Gastroesophageal sphincter (tissue), 4 donors: ENCODE measurements at regions not wholly inside any gene's neighbourhood (a gene's known extent, or its start where the extent isn't known, plus 50 kb on each side); places are given as distances from the start of the nearest gene placed in this dataset.

ENCODE experiments used
- ATAC-seq: fragments of 150-250 bp; one replicate; pipeline ENCODE4 v1.9.1; 2016; ENCODE audit warnings: mild to moderate bottlenecking, moderate library complexity
- H3K27ac ChIP-seq, 4 donors: fragments of 200-600 bp; sonication (generic) in 3 of 4; 1 replicate in 3 of 4; 2 replicates in 1 of 4; pipeline ENCODE4 v1.5.1; 2016 to 2019
- H3K27me3 ChIP-seq: fragments of 200-600 bp; sonication (generic); one replicate; pipeline ENCODE4 v1.5.1; 2019
- H3K36me3 ChIP-seq, 2 donors: fragments of 200-600 bp; sonication (generic); one replicate each; pipeline ENCODE4 v1.5.1; 2019; ENCODE audit warnings: control low read depth in 1 of 2
- H3K4me1 ChIP-seq, 3 donors: fragments of 200-600 bp; sonication (generic); 1 replicate in 2 of 3; 2 replicates in 1 of 3; pipeline ENCODE4 v1.5.1; 2016 to 2019; ENCODE audit warnings: control low read depth in 2 of 3
- H3K4me3 ChIP-seq, 2 donors: fragments of 200-600 bp; sonication (generic); one replicate each; pipeline ENCODE4 v1.5.1; 2019; ENCODE audit warnings: mild to moderate bottlenecking in 1 of 2, moderate library complexity in 1 of 2
- H3K9me3 ChIP-seq, 3 donors: fragments of 200-600 bp; sonication (generic); one replicate each; pipeline ENCODE4 v1.5.1; 2017 to 2019; ENCODE audit warnings: control low read depth in 2 of 3
- EP300 ChIP-seq: sonication (generic); formaldehyde crosslinking; IDR thresholded peaks from one replicate; pipeline ENCODE4 v1.6.1; 2017; ENCODE audit warnings: antibody characterized with exemption, mild to moderate bottlenecking
- POLR2A ChIP-seq, 2 donors: fragments of 450-650 bp; IDR thresholded peaks; one replicate each; pipeline ENCODE4 v1.6.1; 2017; ENCODE audit warnings: antibody characterized with exemption in 2 of 2, mild to moderate bottlenecking in 2 of 2, moderate library complexity in 1 of 2
- POLR2AphosphoS5 ChIP-seq: sonication (generic); formaldehyde crosslinking; IDR thresholded peaks from one replicate; pipeline ENCODE4 v1.6.1; 2017; ENCODE audit warnings: antibody characterized with exemption
- WGBS, 2 donors: methylation state at CpG; one replicate each; pipeline ENCODE4 v1.1.5; 2018; ENCODE audit warnings: low coverage in 1 of 2; 5-methylcytosine and 5-hydroxymethylcytosine counted together
- TF ChIP-seq, protein P1 (sequence below), 4 experiments: fragments of 200-600 bp in 2 of 4; fragments of 450-650 bp in 2 of 4; sonication (generic) in 1 of 4; IDR thresholded peaks; one replicate each; pipeline ENCODE4 v1.5.1; 2017 to 2019; ENCODE audit warnings: antibody characterized with exemption in 4 of 4, mild to moderate bottlenecking in 2 of 4, moderate library complexity in 2 of 4

DNA sequence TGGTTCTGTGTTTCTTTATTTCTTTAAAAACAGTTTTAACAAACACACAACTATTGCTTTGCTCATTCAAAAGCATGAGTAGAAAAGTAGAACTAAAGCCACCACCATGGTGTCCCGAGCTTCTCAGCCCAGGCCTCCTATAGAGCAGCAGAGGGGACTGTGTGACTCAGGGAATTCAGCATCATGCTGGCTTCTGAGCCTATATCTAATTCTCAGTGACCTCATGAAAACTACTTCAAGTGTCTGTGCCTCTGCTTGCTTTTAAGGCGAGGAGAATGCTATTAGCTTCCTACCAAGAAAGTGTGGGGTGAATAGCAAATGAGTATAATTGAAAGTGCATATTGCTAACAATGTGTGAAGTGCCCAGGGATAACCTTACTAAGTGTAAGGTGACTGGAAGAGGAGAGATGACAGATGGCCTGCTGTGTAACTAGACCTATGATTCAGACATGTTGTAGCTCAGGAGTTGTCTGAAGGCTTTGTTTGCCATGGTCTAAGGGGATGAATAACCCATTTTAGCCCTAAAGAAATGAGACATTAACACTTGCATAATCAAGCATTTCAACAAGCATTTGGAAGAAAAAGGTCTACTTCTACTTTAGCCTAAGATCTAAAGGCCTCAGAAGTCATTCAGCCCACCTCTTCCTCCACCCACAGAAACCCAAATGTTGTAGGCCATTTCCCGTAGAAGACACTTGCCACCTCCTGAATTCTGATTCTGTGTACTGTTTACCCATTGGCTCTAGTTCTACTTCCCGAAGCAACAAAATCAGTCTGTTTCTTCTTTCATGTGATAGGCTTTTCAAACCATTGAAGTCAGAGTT, 121.5 kb upstream of the ARG1 start:
- H3K4me1 ChIP-seq = no peaks in the 10 kb centered on the region
- ATAC-seq = no peak
- WGBS, 2 donors = 87 to 97% methylated on average over 4 of the region's 4 CpGs
- no peak overlapping the region for H3K4me3 ChIP-seq
- no peak overlapping the region for H3K27ac ChIP-seq
- no peaks in the 10 kb centered on the region for H3K27me3 ChIP-seq
- peaks cover 0 to 6% (median 0%) of the 10 kb centered on the region in 3 donors for H3K9me3 ChIP-seq
- no peaks in the 10 kb centered on the region for H3K36me3 ChIP-seq
- TF ChIP-seq EP300 = no peak
- no peak for TF ChIP-seq POLR2AphosphoS5
- TF ChIP-seq, protein P1, sequence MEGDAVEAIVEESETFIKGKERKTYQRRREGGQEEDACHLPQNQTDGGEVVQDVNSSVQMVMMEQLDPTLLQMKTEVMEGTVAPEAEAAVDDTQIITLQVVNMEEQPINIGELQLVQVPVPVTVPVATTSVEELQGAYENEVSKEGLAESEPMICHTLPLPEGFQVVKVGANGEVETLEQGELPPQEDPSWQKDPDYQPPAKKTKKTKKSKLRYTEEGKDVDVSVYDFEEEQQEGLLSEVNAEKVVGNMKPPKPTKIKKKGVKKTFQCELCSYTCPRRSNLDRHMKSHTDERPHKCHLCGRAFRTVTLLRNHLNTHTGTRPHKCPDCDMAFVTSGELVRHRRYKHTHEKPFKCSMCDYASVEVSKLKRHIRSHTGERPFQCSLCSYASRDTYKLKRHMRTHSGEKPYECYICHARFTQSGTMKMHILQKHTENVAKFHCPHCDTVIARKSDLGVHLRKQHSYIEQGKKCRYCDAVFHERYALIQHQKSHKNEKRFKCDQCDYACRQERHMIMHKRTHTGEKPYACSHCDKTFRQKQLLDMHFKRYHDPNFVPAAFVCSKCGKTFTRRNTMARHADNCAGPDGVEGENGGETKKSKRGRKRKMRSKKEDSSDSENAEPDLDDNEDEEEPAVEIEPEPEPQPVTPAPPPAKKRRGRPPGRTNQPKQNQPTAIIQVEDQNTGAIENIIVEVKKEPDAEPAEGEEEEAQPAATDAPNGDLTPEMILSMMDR (IDR thresholded peaks at IDR 0.05) = no peak
- TF ChIP-seq POLR2A (IDR thresholded peaks at IDR 0.05) = no peak

DNA sequence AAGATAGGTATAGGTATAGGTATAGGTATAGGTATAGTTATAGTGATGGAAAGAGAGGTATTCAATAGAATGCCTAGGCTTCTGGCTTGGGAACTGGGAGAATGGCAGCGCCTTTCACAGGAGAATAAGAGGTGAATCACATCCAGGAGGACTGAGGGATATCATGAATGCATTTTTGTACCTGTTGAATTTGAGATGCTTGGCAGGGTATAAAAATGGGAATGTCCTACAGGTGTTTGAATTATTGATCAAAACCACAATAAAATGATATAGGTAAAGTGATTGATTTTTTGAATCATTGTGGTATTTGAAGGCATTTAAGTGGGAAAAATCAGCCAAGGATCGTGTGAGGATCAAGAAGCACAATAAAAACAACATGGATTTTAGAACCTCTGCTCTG, 119.2 kb upstream of the ARG1 start:
- Histone ChIP-seq H3K9me3 (peaks cover 0 to 6% (median 0%) of the 10 kb centered on the region in 3 donors), H3K4me1 (no peaks in the 10 kb centered on the region), H3K36me3 (no peaks in the 10 kb centered on the region), H3K4me3 (no peak overlapping the region), H3K27ac (no peak overlapping the region), H3K27me3 (no peaks in the 10 kb centered on the region)
- no peak for ATAC-seq
- no peak for TF ChIP-seq POLR2A (IDR thresholded peaks at IDR 0.05)
- TF ChIP-seq EP300 = no peak
- TF ChIP-seq, protein P1 (IDR thresholded peaks at IDR 0.05) = no peak
- no peak for TF ChIP-seq POLR2AphosphoS5
- WGBS, 2 donors = 38 to 40% methylated on average over 2 of the region's 2 CpGs

DNA sequence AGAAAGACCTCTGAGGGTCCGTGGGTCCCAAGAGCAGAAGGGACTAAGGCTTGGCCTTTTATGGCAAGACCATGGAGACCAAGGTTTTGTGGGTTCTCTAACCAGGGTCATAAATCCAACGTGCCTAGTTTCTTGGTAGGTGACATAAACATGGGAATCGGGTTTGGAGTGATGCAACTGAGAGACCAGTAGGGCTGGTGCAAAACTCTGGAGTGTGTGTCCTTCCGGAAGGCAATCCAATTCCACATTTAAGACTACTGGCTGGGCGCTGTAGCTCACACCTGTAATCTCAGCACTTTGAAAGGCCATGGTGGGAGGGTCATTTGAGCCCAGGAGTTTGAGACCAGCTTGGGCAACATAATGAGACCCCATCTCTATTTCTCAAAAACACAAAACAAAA, 116.5 kb upstream of the ARG1 start:
- H3K36me3 ChIP-seq = no peaks in the 10 kb centered on the region
- no peak overlapping the region for H3K4me3 ChIP-seq
- no peak overlapping the region for H3K27ac ChIP-seq
- H3K9me3 ChIP-seq = peaks cover 0 to 6% (median 0%) of the 10 kb centered on the region in 3 donors
- H3K27me3 ChIP-seq = no peaks in the 10 kb centered on the region
- H3K4me1 ChIP-seq = peaks cover 0 to 11% (median 0%) of the 10 kb centered on the region in 3 donors
- no peak for ATAC-seq
- WGBS, 2 donors = 45 to 62% methylated on average over 4 of the region's 5 CpGs
- TF ChIP-seq, protein P1 (IDR thresholded peaks at IDR 0.05) = no peak
- TF ChIP-seq POLR2AphosphoS5 (no peak), POLR2A (IDR thresholded peaks at IDR 0.05) (no peak), EP300 (no peak)

DNA sequence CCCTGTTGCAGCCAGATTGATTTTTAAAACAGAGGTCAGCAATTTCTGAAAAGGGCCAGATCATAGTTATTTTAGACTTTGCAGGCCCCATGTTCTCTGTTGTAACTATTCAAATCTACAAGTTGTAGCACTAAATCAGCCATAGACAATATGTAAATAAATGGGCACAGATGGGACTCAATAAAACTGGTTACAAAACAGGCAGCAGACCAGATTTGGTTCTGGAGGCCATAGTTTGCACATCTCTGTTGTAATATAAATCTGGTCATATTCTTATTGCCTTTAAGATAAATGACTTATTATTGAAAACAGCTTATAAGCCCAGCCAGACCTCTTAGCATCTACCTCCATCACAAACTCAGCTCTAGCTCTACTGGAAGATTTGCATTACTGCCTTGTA, 114.0 kb upstream of the ARG1 start:
- H3K4me1 ChIP-seq = peaks cover 0 to 11% (median 0%) of the 10 kb centered on the region in 3 donors
- ATAC-seq = no peak
- TF ChIP-seq, protein P1 (IDR thresholded peaks at IDR 0.05) = no peak
- no peak for TF ChIP-seq EP300
- no peak for TF ChIP-seq POLR2A (IDR thresholded peaks at IDR 0.05)
- TF ChIP-seq POLR2AphosphoS5 = no peak

DNA sequence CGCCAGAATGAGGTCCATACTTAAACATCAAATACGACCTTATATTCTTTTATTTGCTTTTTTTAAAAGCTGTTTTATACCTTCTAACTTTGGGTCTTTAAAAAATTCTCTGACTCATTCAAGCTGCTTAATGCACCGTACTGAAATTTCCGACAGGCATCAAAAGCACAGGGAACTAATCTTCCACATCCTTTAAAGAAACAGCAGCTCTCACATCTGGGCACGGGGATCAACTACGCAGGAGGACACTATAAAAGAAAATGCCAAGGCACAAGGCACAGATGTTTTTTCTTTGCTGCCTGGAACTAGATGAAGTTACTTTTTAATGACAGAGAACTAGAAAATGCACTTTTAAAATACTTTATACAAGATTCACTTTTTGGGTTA, 112.4 kb upstream of the ARG1 start:
- no peak overlapping the region for H3K4me3 ChIP-seq
- no peak overlapping the region for H3K27ac ChIP-seq
- no peaks in the 10 kb centered on the region for H3K27me3 ChIP-seq
- H3K4me1 ChIP-seq = peaks cover 0 to 11% (median 0%) of the 10 kb centered on the region in 3 donors
- no peaks in the 10 kb centered on the region for H3K9me3 ChIP-seq
- ATAC-seq = no peak
- WGBS, 2 donors = 8 to 22% methylated on average over 4 to 6 of the region's 6 CpGs
- H3K36me3 ChIP-seq = no peaks in the 10 kb centered on the region
- TF ChIP-seq EP300 = no peak
- TF ChIP-seq POLR2AphosphoS5 = no peak
- TF ChIP-seq, protein P1 (IDR thresholded peaks at IDR 0.05) = no peak
- no peak for TF ChIP-seq POLR2A (IDR thresholded peaks at IDR 0.05)

More for the DNA sequence above, 114.0 kb upstream of the ARG1 start:
- Histone ChIP-seq H3K9me3 (peaks cover 0 to 4% (median 0%) of the 10 kb centered on the region in 3 donors), H3K4me3 (no peak overlapping the region), H3K27me3 (no peaks in the 10 kb centered on the region), H3K36me3 (no peaks in the 10 kb centered on the region), H3K27ac (no peak overlapping the region)
